ENCODE measurements at regions not wholly inside any gene's neighbourhood (a gene's known extent, or its start where the extent isn't known, plus 50 kb on each side); places are given as distances from the start of the nearest gene placed in this dataset.

GRCh38 chr6:74875193-74875592, 330.7 kb downstream of the COL12A1 start:
- DNase-seq, result no peak

DNA sequence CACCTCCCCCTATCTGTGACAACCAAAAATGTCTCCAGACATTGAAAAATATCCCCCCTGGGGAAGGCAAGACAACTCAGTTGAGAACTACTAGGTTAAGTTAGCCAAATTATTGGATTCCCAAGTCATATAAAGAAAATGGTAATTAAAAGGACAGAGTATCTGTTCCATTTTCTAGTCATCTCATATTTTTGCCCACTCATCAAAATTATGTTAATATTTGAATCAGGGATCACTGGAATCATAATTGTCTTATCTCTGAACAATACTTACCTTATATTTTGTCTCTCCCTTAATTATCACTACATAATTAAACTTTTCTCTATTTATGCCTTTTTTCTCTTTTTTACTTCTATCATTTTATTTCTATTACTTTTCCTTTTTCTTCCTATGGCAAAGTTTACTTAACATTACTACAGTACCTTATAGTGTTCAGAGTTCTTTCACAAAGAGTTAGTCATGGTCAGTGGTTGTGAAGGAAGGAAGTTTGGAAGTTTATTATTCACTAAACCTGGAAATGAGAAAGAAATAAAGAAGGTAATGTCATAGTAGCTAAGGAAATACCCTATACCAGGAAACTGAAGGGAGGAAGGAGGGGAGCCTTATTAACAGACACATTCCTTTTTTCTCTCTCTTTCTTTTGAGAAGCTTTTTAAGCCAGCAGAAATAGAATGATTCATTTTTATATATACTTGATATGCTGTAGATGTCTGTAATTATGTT, 332.9 kb downstream of the COL12A1 start:
- no peak for DNase-seq

- no peak for DNase-seq
These were observed 334.1 kb downstream of the COL12A1 start for GRCh38 chr6:74871757-74872156.

DNA sequence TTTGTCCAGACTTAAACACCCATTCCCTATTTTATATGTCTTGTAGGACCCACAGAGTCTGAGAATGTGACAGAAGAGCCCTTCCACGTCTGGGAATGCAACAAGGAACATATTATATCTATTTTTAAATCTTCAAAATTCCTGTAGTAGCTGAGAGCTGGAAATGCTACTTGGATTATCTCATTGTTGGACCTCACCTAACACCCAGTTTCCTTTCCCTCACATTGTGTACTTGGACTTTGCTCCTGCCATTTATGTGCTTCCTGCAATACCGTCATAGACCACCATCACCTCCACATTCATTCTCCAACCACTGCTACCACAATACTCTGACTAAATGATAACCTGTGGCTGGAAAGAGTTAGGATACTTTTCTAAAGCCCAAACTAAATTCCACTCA, 335.4 kb downstream of the COL12A1 start:
- DNase-seq, result no peak

GRCh38 chr6:74867291-74867690, 338.6 kb downstream of the COL12A1 start:
- no peak for DNase-seq

GRCh38 chr6:74863968-74864367, 341.9 kb downstream of the COL12A1 start:
- DNase-seq, result no peak

DNA sequence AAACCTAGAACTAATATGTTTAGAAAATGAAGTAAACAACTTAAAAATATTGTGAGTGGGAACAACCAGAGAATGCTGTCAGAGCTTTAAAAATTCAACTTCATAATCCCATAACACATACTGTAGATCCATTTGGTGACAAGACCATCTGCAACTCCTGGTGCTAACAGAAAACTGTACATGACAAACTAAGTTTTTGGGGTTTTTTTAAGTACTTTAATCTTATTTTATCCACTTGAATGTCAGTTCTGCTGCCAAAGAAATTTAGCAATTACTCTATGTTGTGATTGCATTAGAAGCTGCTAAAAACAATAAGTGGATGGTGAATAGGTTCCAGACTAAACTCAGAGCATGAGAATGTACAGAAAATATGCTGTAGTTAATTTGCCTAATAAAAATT, 345.4 kb downstream of the COL12A1 start:
- no peak for DNase-seq

DNA sequence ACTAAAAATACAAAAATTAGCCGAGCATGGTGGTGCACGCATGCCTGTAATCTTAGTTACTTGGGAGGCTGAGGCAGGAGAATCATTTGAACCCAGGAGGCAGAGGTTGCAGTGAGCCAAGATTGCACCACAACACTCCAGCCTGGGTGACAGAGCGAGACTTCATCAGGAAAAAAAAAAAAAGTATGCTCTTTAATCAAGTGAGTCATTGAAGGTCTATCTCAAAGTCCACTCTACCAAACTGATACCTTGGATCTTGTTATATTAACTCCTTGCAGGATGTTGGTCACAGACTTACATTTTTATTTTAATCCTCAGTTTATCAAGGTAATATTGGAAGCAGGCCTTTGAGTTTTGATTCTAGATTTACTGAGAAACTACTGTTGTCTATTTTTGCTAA, 348.7 kb downstream of the COL12A1 start:
- no peak for DNase-seq

DNA sequence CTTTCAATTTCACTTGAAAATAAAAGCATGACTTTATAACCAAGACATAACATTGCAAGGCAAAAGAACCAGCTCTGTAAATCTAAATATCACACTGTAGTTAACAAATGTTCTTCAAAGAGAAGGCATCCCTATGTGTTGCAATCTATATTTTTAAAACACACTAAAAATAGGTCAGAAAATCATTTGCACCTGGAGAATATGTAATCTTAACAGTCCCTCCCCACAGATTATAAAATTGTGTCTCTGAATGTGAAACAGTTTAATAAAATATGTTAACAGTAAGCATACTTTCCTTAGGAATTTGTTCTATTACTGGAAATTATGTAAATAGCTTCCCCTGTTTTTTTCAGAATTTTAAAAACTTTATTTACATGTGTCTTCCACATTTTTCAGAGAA, 351.9 kb downstream of the COL12A1 start:
- DNase-seq, result no peak

GRCh38 chr6:74851596-74851995, 354.3 kb downstream of the COL12A1 start:
- no peak for DNase-seq

GRCh38 chr6:74840953-74841352, 364.9 kb downstream of the COL12A1 start:
- DNase-seq, result no peak

DNA sequence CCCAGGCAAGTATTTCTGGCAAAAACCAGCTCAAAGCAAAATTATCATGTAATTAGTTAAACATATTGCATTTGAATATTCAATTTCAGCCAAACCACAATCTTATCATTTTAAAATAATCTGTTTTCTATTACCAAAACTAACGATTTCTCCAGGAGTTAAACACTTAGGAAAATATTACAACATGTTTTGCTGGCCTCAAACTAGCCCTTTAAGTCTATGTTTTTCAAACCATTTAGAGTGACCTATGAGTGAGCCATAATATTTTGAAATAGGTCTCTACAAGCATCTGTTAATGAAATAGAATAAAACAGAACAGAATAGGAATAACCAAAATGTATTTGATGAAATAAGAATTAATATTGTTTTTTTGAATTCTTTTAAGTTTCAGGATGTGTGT, 370.9 kb downstream of the COL12A1 start:
- DNase-seq, result no peak

DNA sequence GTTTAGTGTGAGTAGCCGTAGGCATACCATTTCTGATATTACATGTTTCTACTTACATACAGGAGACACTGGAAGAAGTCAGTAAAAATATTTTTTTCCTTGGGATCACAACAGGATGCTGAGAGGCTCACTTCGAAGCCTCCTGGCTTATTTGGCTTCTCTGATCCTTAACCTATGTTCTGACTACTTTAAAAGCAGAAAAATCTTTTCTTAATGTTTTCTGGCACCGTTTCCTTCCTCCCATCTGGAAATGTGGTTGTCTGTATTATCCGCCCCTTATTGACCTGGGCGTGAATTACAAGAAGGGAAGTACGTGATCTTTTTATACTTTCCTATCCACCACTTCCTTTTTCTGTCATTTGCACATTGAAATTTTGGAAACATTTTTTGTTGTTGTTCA, 379.6 kb downstream of the COL12A1 start:
- DNase-seq, result no peak

GRCh38 chr6:74814440-74814839, 391.4 kb downstream of the COL12A1 start:
- no peak for DNase-seq

DNA sequence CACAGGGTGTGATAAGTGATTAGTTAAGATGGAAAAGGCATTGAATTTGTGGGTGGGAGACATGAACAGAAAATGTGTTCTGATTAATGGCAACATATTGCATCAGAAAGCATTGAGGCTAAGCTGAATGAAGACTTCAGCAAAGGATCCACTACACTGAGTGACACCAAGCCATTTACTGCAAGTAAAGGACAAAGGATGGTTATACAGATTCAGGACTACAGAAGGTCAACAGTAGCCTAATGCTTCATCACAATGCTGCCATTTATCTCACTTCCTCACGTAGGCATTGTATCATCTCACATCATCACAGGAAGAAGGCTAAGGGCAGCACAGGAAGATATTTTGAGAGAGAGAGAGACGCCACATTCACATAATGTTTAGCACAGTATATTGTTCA, 398.2 kb downstream of the COL12A1 start:
- no peak for DNase-seq

GRCh38 chr6:74805916-74806696, 399.7 kb downstream of the COL12A1 start:
- DNase-seq, result no peak

DNA sequence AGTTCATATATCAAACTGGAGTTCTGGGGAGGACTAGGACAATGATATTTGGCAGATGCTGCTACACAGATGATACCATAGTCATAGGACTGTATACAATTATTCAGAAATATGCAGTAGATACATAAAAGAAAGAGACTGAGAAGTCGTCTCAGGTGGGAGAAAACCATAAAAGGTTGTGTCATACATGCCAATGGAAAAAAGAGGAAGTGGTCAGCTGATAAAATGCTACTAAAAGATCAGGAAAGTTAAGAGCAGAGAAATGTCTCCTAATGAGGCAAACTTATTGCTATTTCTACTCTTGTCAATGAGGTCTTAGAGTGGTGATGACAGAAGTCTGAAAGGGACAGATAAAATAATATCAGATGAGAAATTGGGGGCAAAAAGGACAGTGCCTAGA, 407.6 kb downstream of the COL12A1 start:
- DNase-seq, result no peak

DNA sequence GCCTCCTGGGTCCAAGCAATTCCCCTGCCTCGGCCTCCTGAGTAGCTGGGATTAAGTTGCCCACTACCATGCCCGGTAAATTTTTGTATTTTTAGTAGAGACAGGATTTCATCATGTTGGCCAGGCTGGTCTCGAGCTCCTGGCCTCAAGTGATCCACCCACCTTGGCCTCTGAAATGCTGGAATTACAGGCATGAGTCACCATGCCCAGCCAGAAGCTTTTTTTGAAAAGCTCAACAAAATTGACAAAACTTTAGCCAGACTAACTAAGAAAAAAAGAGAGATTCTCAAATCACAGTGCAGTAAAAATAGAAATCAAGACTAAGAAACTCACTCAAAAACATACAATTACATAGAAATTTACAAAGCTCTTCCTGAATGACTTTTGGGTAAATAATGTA, 420.6 kb downstream of the COL12A1 start:
- no peak for DNase-seq

GRCh38 chr6:74782346-74782745, 423.5 kb downstream of the COL12A1 start:
- no peak for DNase-seq

DNA sequence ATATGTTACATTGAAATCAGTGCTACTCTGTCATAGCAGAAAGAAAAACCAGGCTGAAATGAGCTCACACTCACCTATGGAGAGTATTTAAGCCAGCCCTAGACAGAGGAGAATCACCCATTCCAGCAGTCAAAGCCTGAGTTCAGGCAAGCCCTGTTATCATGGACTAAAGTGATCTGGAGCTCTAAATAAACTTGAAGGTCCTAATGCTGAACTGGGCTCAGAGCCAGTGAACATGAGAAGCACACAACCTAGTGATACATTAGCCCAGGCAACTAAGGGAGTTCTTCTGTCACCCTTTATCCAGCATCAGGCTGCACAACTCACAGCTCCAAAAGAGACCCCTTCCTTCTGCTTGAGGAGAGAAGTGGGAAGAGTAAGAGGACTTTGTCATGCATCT, 425.0 kb downstream of the COL12A1 start:
- DNase-seq, result no peak

DNA sequence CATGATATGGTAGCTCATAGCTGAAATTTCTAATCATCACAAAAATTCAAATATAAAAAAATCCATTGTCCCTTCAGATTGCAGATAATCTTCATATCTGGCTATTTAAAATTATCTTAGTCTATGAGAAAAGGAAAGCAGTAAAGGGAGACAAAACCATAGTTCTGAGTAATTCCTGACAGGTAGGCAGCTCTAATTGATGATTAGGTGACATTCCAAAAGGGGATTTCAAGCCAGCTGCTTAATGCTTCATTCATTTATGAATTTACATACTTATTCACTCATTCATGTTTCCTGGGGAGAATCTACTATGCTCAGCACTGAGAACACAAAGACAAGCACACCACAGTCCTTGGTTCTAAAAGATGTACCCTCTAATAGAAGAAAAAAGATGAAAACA, 437.1 kb downstream of the COL12A1 start:
- no peak for DNase-seq

- no peak for DNase-seq
These were observed 437.7 kb downstream of the COL12A1 start for GRCh38 chr6:74768120-74768519.

DNA sequence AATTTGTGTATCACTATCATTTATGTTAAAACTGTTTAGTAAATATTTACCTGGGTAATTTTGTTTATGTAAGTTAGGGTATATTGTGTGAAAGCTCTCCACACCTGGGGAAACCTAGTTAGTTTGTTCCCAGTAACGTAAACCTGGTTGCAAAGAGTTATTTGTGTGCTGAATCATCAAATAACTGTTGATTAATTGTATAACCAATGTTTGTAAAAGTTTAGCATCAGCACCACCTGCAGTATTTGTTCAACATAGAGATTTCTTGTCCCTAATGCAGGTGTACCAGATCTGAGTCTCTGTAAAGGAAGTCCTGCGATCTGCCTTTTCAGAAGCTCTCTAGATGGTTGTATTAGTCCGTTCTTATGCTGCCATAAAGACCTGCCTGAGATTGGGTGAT, 440.4 kb downstream of the COL12A1 start:
- no peak for DNase-seq

GRCh38 chr6:74764486-74764885, 441.4 kb downstream of the COL12A1 start:
- DNase-seq, result no peak

DNA sequence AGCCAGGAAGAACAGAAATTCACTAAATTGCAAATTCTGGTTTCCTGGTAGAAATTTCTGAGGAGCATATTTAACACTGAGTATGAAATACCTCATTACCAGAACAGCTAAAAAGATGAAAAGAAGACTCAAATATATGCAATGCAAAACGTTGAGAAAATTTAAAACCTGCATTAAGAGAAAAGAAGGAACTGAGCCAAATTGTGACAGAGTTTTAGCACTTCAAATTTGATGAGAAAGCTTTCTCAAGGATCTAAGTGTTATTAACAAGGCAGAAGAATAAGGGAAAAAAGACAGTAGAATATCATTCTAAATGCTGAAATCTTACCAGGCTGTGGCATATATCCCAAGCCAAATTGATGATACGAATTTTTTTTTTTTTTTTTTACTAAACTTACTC, 443.0 kb downstream of the COL12A1 start:
- no peak for DNase-seq
